IPS-NIHi7 (cell line): ENCODE measurements at regions not wholly inside any gene's neighbourhood (a gene's known extent, or its start where the extent isn't known, plus 50 kb on each side); places are given as distances from the start of the nearest gene placed in this dataset.

Experiments
- DNase-seq: peaks from one replicate; pipeline ENCODE4 v3.0.0; 2012; ENCODE audit warnings: mixed read lengths; ENCODE audit errors: extremely low spot score

DNA sequence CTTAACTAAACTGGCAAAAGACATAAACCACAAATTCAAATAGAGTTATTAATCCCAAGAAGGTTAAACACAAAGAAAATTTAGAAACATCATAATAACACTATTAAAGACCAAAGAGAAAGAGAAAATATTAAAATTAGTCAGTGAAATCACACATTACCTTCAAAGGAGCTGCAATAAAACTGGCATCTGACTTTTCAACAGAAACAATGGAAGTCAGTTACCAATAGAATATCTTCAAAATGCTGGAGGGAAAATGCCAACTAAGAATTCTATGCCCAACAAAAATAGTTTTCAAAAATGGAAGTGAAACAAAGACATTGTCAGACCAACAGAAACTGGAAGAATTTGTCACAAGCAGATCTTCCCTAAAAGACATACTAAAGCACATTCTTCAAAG is 68.7 kb upstream of the RNF7 start:
- no peak for DNase-seq

DNA sequence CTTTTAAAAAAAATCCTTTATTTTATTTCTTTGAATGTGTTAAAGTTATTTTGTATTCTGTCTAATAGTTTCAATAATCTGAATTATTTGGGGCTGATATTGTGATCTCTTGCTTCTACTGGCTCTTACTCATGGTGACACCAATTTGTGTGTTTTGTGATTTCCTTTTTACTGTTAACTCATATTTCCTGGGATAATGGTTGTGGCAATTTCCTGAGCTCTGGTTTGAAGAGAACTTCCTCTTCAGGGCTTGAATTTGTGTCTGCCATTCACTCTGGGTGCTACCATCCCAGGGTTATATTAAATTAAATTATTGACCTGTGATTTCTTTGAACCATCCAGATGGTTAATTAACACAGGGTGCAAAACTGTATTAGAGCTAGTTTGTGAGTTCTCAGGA is 60.4 kb upstream of the RNF7 start:
- no peak for DNase-seq

DNA sequence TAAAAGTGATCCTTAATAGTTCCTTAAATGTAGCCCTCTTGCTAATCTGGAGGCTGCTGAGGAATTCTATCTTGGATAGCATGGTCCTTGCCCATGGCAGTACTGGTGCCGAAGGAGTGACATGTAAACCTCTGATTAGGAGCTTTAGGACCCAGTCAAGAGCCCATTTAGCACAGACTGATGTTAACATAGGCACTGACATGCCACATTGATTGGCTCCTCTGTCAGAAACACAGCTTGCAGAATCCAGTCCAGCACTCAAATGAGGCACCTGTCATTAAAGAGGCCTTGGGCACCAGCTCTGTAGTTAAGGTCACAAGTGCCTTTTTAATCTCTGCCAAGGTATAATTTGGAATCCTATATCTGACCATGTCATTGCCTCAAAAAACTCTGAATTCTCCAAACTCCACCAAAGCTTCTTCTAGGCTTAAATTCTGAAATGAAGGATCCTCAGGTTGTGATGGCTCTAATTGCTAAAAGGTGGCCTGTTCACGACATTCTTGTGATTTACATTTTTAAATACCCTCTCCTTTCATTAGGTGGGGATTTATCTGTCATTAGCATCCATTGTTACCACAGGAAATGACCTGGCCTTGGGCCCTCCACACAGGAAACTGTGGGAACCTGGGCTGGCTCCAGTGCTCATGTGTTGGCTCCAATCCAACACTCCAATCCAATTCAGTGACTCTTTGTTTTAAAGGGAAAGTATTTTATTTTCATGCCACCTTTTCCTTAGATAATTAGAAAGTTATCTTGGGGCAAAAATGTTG is 57.3 kb upstream of the RNF7 start:
- DNase-seq: peak; percentile 49

DNA sequence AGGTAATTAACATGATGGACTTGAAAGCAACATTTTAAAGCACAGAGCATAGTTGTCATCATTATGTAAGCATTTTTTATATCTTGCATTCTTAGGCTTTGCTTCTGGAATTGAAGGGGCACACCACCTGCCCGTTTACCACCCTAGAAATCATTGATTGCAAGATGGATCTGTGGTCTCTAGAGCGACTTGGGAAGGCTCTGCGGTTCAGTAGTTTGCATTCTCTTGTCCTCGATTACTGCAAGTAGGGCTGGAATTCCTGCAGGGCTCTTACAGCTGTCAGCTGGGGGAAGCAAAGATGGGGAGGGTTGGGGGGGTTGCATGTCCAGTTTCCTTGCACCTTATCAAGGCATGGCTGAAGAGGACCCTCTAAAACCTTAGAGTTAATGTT is 56.7 kb upstream of the RNF7 start:
- DNase-seq: no peak

DNA sequence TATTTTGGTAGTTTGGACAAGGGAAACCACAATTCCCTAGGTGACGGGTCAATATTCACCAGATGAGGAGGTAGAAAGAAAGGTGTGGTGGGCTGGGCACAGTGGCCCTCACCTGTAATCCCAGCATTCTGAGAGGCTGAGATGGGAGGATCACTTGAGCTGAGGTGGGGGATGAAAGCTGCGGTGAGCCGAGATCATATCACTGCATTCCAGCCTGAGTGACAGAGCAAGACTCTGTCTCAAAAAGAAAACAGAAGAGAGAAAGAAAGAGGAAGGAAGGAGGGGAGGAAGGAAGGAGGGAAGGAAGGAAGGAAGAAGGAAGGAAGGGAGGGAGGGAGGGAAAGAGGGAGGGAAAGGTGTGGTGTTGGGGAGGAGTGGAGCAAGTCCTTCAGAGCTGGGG is 56.1 kb upstream of the RNF7 start:
- DNase-seq: no peak

DNA sequence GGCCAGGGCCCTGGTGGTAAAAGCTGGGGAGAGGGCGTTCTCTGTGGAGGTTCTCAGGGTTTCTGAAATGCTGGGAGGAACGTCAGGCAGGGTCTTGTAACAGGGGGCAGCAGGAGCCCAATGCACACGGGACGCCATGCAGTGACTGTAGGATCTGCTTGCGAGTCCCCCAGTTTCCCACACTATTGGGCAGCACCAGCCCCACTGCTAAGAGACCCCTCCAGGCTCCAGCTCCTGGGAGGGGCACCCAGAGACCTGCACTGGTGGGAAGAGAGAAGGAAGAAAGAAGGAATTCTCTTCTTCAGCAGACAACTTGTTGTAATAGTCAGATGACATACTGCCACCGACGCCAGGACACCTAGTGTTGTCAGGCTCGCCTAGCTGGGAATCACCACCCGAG is 55.2 kb upstream of the RNF7 start:
- no peak for DNase-seq

DNA sequence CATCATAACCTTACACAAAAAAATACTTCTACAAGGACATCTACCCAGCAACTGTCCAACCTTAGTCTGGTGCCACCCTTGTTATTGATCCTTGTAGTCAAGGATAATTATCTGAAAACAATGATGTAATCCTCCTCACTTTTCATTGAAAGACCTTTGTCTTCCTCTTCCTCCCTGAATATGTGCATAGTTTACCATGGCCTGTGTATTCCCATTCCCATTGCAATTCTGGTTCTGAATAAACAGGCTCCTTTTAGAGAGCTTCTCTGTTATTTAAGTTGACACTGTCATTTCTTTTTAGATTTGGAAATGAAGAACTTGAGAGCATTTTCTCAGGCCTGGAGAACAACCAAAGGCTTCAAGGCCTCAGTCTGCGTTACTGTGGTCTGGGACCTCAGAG is 53.3 kb upstream of the RNF7 start:
- DNase-seq: no peak

DNA sequence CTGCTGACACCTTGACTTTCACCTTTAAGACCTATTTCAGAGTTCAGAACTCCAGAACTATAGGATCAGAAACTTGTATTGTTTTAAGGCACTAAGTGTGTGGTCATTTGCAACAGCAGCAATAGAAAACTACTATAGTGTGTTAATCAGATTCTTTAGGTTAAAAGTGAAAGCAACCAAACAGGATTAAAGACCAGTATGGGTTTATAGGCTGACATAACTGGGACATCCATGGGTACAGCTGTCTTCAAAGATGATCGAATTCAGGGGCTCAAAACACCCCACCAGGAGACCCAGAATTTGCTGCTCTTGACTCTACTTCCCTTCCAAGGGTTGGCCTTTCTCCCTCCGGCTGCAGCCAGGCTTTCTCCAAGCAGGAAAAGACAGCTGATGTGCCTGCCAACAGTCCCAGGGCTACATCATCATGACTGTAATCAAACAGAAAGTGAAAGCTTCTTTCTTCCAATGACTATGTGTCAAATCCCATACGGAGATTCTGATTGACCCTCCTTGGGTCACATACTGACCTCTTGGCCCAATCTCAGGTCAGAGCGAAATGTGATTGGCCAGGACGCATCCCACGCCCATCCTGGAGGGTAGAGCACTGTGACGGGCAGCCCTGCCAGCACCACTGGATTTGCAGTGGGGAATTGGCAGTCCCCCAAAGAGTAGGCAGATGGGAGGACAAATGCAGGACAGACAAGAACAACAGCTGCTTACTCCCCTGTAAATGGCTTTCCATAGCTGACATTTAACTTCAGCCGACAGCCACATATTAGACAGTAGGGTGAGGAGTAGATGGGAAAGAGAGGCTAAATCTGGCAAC is 51.4 kb upstream of the RNF7 start:
- no peak for DNase-seq
